GM23338 (cell line): ENCODE measurements at regions not wholly inside any gene's neighbourhood (a gene's known extent, or its start where the extent isn't known, plus 50 kb on each side); places are given as distances from the start of the nearest gene placed in this dataset.

ENCODE experiments used
- ATAC-seq: fragments of 200-7000 bp; cut with Tn5 transposase; 3 replicates; pipeline ENCODE4 v1.9.1; 2020
- DNase-seq: peaks from one replicate; pipeline ENCODE4 v3.0.0-alpha.2; 2015; ENCODE audit warnings: low spot score
- H2AFZ ChIP-seq: fragments of 200-600 bp; sonication (generic); 2 replicates; pipeline ENCODE4 v1.8.0; 2016; ENCODE audit warnings: antibody characterized with exemption, mild to moderate bottlenecking, moderate library complexity
- H3F3A ChIP-seq: fragments of 200-600 bp; sonication (generic); replicated peaks from 2 replicates; pipeline ENCODE4 v1.8.0; 2017; ENCODE audit warnings: antibody characterized with exemption, mixed run types, low read depth
- H3K27ac ChIP-seq: fragments of 200-600 bp; sonication (generic); 2 replicates; pipeline ENCODE4 v1.6.1; 2016; ENCODE audit warnings: low read depth
- H3K27me3 ChIP-seq: fragments of 200-600 bp; sonication (generic); 2 replicates; pipeline ENCODE4 v1.8.0; 2016; ENCODE audit warnings: mild to moderate bottlenecking, mixed run types, moderate library complexity; ENCODE audit not compliant: insufficient read depth
- H3K36me3 ChIP-seq: fragments of 200-600 bp; sonication (generic); 2 replicates; pipeline ENCODE4 v1.8.0; 2016; ENCODE audit warnings: mild to moderate bottlenecking; ENCODE audit not compliant: insufficient read depth
- H3K4me1 ChIP-seq: fragments of 200-600 bp; sonication (generic); 2 replicates; pipeline ENCODE4 v1.8.0; 2016; ENCODE audit warnings: mild to moderate bottlenecking, moderate library complexity; ENCODE audit not compliant: insufficient read depth
- H3K4me2 ChIP-seq: fragments of 200-600 bp; sonication (generic); 2 replicates; pipeline ENCODE4 v1.7.1; 2017; ENCODE audit warnings: mixed run types
- H3K4me3 ChIP-seq: fragments of 200-600 bp; sonication (generic); 2 replicates; pipeline ENCODE4 v1.6.1; 2016; ENCODE audit warnings: mixed run types
- H3K79me2 ChIP-seq: fragments of 200-600 bp; sonication (generic); replicated peaks from 2 replicates; pipeline ENCODE4 v1.8.0; 2017; ENCODE audit warnings: mild to moderate bottlenecking; ENCODE audit not compliant: insufficient read depth
- H3K9me2 ChIP-seq: fragments of 200-600 bp; sonication (generic); 2 replicates; pipeline ENCODE4 v1.8.0; 2017; ENCODE audit not compliant: insufficient read depth
- H4K20me1 ChIP-seq: fragments of 200-600 bp; sonication (generic); replicated peaks from 2 replicates; pipeline ENCODE4 v1.8.0; 2017; ENCODE audit warnings: mild to moderate bottlenecking; ENCODE audit not compliant: insufficient read depth
- H3K27ac Mint-ChIP-seq: 2 replicates; pipeline ENCODE4 v1.8.0; 2020; ENCODE audit warnings: inconsistent platforms, mild to moderate bottlenecking, moderate library complexity, mixed read lengths
- H3K27me3 Mint-ChIP-seq: 3 replicates; pipeline ENCODE4 v1.8.0; 2022; ENCODE audit warnings: low read depth, mild to moderate bottlenecking, moderate library complexity, mixed read lengths, inconsistent platforms; ENCODE audit not compliant: insufficient read depth, poor library complexity
- H3K36me3 Mint-ChIP-seq: 3 replicates; pipeline ENCODE4 v1.8.0; 2021; ENCODE audit warnings: low read depth, mild to moderate bottlenecking, inconsistent platforms, moderate library complexity, mixed read lengths
- H3K4me1 Mint-ChIP-seq: 3 replicates; pipeline ENCODE4 v1.8.0; 2020; ENCODE audit warnings: mild to moderate bottlenecking, inconsistent platforms, mixed read lengths
- H3K4me3 Mint-ChIP-seq: 3 replicates; pipeline ENCODE4 v1.8.0; 2021; ENCODE audit warnings: moderate library complexity, mild to moderate bottlenecking, inconsistent platforms, mixed read lengths
- H3K9me3 Mint-ChIP-seq: 3 replicates; pipeline ENCODE4 v1.8.0; 2020; ENCODE audit warnings: moderate library complexity, mild to moderate bottlenecking, inconsistent platforms, mixed read lengths
- ETS1 ChIP-seq: IDR thresholded peaks from 2 replicates; pipeline ENCODE4 v1.6.1; 2016; ENCODE audit warnings: antibody characterized with exemption
- EZH2 ChIP-seq: fragments of 200-600 bp; sonication (generic); IDR thresholded peaks from one replicate; pipeline ENCODE4 v1.8.0; 2017; ENCODE audit warnings: antibody characterized with exemption, mild to moderate bottlenecking, low read depth; ENCODE audit not compliant: unreplicated experiment
- EZH2phosphoT487 ChIP-seq: fragments of 200-600 bp; sonication (generic); IDR thresholded peaks from one replicate; pipeline ENCODE4 v1.8.1; 2018; ENCODE audit warnings: antibody characterized with exemption; ENCODE audit not compliant: unreplicated experiment
- NANOG ChIP-seq: IDR thresholded peaks from 2 replicates; pipeline ENCODE4 v1.6.1; 2016; ENCODE audit warnings: antibody characterized with exemption, borderline replicate concordance
- REST ChIP-seq: IDR thresholded peaks from one replicate; pipeline ENCODE4 v1.6.1; 2018; ENCODE audit warnings: antibody characterized with exemption; ENCODE audit not compliant: unreplicated experiment
- ZNF331 ChIP-seq: fragments of 250-450 bp; sonication (Bioruptor Pico); IDR thresholded peaks from 2 replicates; pipeline ENCODE4 v1.5.0; 2020; ENCODE audit warnings: low read depth, mild to moderate bottlenecking, moderate library complexity
- TF ChIP-seq, protein P1 (sequence below), 2 experiments: fragments of 200-600 bp in 1 of 2; sonication (generic) in 1 of 2; conservative IDR thresholded peaks; 2 replicates each; pipeline versions ENCODE4 v1.5.1 to v1.6.1; 2016 to 2017; ENCODE audit warnings: antibody characterized with exemption in 2 of 2, low read depth in 2 of 2, mild to moderate bottlenecking in 2 of 2, moderate library complexity in 1 of 2
- TF ChIP-seq, protein P2 (sequence below): fragments of 250-450 bp; sonication (Bioruptor Pico); IDR thresholded peaks from 2 replicates; pipeline ENCODE4 v1.5.0; 2020; ENCODE audit warnings: mild to moderate bottlenecking, moderate library complexity

GRCh38 chr11:81993755-81994154 lies 739.9 kb downstream of the FAM181B start:
- TF ChIP-seq NANOG (no peak), ZNF331 (CRISPR knock-in tag) (no peak), EZH2 (no peak)
- TF ChIP-seq, protein P1, sequence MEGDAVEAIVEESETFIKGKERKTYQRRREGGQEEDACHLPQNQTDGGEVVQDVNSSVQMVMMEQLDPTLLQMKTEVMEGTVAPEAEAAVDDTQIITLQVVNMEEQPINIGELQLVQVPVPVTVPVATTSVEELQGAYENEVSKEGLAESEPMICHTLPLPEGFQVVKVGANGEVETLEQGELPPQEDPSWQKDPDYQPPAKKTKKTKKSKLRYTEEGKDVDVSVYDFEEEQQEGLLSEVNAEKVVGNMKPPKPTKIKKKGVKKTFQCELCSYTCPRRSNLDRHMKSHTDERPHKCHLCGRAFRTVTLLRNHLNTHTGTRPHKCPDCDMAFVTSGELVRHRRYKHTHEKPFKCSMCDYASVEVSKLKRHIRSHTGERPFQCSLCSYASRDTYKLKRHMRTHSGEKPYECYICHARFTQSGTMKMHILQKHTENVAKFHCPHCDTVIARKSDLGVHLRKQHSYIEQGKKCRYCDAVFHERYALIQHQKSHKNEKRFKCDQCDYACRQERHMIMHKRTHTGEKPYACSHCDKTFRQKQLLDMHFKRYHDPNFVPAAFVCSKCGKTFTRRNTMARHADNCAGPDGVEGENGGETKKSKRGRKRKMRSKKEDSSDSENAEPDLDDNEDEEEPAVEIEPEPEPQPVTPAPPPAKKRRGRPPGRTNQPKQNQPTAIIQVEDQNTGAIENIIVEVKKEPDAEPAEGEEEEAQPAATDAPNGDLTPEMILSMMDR (conservative IDR thresholded peaks at IDR 0.05; ENCODE audit: low read depth in 2 of 2), result no peak
- no peak overlapping the region for H2AFZ ChIP-seq
- ATAC-seq (no peak), DNase-seq (no peak)
- Mint-ChIP-seq H3K27me3 (no peaks in the 10 kb centered on the region), H3K4me3 (no peak overlapping the region), H3K4me1 (no peaks in the 10 kb centered on the region), H3K27ac (no peak overlapping the region), H3K9me3 (peaks cover 18% of the 10 kb centered on the region), H3K36me3 (peaks cover 14% of the 10 kb centered on the region)
- H3K79me2 ChIP-seq, result no peaks in the 10 kb centered on the region
- H3F3A ChIP-seq, result no peaks in the 10 kb centered on the region
- H3K27me3 ChIP-seq, result no peaks in the 10 kb centered on the region
- peaks cover 4% of the 10 kb centered on the region; the same call in 1 of the 2 replicates for H3K36me3 ChIP-seq
- no peak overlapping the region for H3K4me3 ChIP-seq
- no peak overlapping the region for H3K27ac ChIP-seq
- no peaks in the 10 kb centered on the region for H3K4me1 ChIP-seq
- no peaks in the 10 kb centered on the region for H3K9me2 ChIP-seq
- no peak overlapping the region for H3K4me2 ChIP-seq
- no peaks in the 10 kb centered on the region for H4K20me1 ChIP-seq

GRCh38 chr11:81990659-81991443 lies 742.8 kb downstream of the FAM181B start:
- Histone ChIP-seq H2AFZ (no peak overlapping the region), H3K4me3 (no peak overlapping the region), H3K27me3 (no peaks in the 10 kb centered on the region), H3K4me1 (no peaks in the 10 kb centered on the region), H3K9me2 (no peaks in the 10 kb centered on the region), H4K20me1 (no peaks in the 10 kb centered on the region), H3F3A (no peaks in the 10 kb centered on the region), H3K36me3 (peaks cover 12% of the 10 kb centered on the region; the same call in 1 of the 2 replicates), H3K79me2 (no peaks in the 10 kb centered on the region), H3K4me2 (no peak overlapping the region), H3K27ac (no peak overlapping the region)
- Mint-ChIP-seq H3K9me3 (peaks cover 43% of the 10 kb centered on the region), H3K36me3 (peaks cover 33% of the 10 kb centered on the region), H3K4me1 (0 out of 3 replicates have a peak, but pooled peaks cover 4% of the 10 kb centered on the region), H3K27me3 (no peaks in the 10 kb centered on the region), H3K27ac (no peak overlapping the region), H3K4me3 (no peak overlapping the region)
- no peak for ATAC-seq
- DNase-seq, result no peak
- TF ChIP-seq, protein P2, sequence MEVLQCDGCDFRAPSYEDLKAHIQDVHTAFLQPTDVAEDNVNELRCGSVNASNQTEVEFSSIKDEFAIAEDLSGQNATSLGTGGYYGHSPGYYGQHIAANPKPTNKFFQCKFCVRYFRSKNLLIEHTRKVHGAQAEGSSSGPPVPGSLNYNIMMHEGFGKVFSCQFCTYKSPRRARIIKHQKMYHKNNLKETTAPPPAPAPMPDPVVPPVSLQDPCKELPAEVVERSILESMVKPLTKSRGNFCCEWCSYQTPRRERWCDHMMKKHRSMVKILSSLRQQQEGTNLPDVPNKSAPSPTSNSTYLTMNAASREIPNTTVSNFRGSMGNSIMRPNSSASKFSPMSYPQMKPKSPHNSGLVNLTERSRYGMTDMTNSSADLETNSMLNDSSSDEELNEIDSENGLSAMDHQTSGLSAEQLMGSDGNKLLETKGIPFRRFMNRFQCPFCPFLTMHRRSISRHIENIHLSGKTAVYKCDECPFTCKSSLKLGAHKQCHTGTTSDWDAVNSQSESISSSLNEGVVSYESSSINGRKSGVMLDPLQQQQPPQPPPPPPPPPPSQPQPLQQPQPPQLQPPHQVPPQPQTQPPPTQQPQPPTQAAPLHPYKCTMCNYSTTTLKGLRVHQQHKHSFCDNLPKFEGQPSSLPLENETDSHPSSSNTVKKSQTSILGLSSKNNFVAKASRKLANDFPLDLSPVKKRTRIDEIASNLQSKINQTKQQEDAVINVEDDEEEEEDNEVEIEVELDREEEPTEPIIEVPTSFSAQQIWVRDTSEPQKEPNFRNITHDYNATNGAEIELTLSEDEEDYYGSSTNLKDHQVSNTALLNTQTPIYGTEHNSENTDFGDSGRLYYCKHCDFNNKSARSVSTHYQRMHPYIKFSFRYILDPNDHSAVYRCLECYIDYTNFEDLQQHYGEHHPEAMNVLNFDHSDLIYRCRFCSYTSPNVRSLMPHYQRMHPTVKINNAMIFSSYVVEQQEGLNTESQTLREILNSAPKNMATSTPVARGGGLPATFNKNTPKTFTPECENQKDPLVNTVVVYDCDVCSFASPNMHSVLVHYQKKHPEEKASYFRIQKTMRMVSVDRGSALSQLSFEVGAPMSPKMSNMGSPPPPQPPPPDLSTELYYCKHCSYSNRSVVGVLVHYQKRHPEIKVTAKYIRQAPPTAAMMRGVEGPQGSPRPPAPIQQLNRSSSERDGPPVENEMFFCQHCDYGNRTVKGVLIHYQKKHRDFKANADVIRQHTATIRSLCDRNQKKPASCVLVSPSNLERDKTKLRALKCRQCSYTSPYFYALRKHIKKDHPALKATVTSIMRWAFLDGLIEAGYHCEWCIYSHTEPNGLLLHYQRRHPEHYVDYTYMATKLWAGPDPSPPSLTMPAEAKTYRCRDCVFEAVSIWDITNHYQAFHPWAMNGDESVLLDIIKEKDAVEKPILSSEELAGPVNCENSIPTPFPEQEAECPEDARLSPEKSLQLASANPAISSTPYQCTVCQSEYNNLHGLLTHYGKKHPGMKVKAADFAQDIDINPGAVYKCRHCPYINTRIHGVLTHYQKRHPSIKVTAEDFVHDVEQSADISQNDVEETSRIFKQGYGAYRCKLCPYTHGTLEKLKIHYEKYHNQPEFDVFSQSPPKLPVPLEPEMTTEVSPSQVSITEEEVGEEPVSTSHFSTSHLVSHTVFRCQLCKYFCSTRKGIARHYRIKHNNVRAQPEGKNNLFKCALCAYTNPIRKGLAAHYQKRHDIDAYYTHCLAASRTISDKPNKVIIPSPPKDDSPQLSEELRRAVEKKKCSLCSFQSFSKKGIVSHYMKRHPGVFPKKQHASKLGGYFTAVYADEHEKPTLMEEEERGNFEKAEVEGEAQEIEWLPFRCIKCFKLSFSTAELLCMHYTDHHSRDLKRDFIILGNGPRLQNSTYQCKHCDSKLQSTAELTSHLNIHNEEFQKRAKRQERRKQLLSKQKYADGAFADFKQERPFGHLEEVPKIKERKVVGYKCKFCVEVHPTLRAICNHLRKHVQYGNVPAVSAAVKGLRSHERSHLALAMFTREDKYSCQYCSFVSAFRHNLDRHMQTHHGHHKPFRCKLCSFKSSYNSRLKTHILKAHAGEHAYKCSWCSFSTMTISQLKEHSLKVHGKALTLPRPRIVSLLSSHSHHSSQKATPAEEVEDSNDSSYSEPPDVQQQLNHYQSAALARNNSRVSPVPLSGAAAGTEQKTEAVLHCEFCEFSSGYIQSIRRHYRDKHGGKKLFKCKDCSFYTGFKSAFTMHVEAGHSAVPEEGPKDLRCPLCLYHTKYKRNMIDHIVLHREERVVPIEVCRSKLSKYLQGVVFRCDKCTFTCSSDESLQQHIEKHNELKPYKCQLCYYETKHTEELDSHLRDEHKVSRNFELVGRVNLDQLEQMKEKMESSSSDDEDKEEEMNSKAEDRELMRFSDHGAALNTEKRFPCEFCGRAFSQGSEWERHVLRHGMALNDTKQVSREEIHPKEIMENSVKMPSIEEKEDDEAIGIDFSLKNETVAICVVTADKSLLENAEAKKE (CRISPR knock-in tag), result no peak
- TF ChIP-seq EZH2phosphoT487 (no peak), REST (no peak), ETS1 (no peak)
